SIG-M5 treated with dmso at 0.1 percent for 504 hours (cell line): ENCODE measurements at regions not wholly inside any gene's neighbourhood (a gene's known extent, or its start where the extent isn't known, plus 50 kb on each side); places are given as distances from the start of the nearest gene placed in this dataset.

ENCODE experiments used
- DNase-seq: peaks from one replicate; lab custom pipeline; 2025; ENCODE audit not compliant: unreplicated experiment; lab: John Stamatoyannopoulos, UW

- no peak for DNase-seq
Measured at GRCh38 chr11:95586155-95586554, 203.4 kb downstream of the FAM76B start.

GRCh38 chr11:95585752-95586077, 203.9 kb downstream of the FAM76B start:
- DNase-seq, result no peak

DNA sequence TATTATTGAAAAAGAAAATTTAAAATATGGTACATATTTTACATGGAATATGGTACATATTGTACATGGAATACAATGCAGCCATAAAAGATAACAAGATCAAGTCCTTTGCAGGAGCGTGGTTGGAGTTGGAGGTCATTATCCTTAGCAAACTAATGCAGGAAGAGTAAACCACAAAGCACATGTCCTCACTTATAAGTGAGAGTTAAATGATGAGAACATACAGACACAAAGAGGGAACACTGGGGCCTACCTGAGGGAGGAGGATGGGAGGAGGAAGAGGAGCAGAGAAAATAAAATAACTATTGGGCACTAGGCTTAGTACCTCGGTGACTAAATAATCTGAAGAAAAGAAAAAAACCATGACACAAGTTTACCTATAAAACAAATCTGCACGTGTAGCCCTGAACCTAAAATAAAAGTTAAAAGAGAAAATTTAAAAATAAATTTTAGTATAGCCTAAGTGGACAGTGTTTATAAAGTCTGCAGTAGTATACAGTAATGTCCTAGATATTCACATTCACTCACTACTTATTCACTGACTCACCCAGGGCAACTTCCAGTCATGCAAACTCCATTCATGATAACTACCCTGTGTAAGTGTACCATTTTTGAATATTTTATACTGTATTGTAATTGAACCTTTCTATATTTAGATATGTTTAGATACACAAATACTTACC, 204.4 kb downstream of the FAM76B start:
- no peak for DNase-seq

- no peak for DNase-seq
Measured at GRCh38 chr11:95584589-95584988, 205.0 kb downstream of the FAM76B start.

- DNase-seq, result no peak
Measured at GRCh38 chr11:95584180-95584579, 205.4 kb downstream of the FAM76B start.

- DNase-seq, result peak; percentile 39
Measured at GRCh38 chr11:95577716-95578460, 211.7 kb downstream of the FAM76B start.

DNA sequence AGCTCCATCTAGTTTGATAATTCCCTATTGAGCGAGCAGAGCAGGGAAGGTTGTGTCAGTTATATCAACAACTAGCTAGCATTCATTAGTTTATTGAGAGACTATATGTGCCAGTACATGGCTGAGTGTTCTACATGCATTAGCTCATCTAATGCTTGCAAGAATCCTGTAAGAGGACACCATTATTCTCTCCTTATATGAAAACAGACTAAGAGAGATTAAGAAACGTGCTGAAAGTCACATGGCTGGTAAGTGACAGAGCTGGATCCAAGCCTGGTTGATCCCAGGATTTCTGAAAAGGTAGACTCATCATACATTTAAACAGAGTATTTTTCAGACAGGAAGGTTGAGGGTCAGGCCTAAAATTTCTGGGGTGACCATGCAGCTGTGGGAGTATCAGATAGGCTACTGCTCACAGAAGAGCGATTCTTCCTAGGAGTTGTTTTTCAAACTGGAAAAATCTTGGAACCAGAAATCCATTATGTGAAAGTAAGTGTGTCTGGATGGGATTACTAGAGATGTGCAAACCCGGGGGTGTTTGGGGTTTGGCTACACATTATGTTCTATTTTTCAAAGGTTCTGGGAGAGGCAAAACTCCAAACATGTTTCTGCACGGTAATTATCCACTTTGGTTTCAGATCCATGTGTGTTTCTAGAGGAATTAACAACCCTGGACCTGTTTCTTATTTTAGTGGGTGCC, 213.3 kb downstream of the FAM76B start:
- DNase-seq, result no peak

DNA sequence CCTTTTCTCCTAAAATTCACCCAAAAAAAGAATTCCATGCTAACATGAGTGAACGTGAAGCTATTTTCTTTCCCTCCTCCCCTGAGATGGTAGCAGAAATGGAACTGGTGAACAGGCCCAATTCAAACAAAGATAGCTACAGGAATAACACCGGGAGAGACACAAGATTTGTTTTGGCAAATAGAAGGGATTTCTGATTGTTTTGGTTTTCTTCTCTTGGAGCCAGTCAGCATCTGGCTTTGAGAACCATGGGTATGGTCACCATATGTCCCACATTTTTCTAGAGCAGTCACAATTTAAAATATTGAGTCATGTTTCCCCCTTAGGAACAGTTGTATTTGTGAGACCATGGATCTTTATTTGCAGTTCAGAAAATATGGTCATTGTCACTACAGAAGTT, 214.1 kb downstream of the FAM76B start:
- DNase-seq, result no peak

DNA sequence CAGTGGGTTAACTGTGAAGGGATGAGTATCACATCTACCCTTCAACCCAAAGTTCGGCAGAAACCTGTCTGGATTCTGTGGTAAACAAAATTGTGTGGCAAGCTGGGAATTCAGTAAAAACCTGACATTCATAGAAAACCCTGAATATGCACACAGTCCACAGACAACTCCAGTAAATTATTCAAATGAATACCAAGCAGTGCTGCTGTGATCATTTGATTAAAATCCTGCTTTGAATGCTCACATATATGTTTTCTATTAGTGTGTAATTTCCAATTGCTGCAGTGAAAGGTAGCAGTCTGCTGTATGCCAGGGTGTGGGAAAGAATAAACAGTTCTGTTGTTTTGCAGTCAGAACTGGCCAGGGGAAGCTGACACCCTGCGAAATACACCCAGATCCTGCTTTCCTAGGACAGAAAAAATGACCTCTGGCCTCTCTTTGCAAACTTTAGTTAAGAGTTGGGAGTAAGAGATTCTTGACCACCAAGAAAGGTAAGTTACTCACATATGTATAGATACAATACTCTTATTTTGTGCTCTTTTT, 217.8 kb downstream of the FAM76B start:
- DNase-seq, result no peak

GRCh38 chr11:95570845-95571244, 218.7 kb downstream of the FAM76B start:
- DNase-seq, result no peak

DNA sequence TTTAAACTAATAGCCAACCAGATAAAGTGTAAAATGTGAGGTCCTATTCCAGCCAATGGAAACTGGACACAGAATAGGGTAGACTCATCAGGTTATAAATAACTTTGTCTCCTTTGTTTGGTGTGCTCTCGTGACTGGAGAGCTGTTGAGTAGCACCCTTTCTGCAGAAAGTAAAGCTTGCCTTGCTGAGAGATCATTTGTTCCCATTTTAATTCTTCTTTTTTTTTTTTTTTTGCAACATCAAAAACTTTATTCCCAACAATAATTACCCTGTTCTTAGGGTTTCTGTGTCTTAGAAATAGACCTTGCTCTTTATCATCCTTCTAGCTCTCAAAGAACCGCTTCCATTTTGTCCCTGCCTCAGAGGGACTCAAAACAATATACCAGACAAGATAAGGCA, 220.4 kb downstream of the FAM76B start:
- no peak for DNase-seq

- DNase-seq, result no peak
Measured at GRCh38 chr11:95568281-95568680, 221.3 kb downstream of the FAM76B start.

DNA sequence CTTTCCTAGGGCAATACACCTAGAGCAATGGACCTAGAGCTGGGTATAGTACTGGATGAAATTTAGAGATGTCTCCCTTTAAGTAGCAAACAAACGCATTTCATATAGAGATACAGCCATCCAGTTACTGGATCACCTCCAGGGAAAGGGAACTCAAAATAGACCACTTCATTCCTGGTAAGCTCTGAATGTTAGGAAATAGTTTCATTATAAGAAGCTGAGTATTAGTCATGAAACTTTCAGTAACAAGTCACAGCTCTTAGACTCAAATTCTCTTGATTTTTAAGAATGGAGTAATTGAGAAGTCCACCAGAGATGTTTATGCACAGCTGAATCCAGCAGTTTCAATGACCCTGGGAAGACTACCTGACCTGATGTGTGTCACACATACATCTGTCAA, 221.9 kb downstream of the FAM76B start:
- no peak for DNase-seq

DNA sequence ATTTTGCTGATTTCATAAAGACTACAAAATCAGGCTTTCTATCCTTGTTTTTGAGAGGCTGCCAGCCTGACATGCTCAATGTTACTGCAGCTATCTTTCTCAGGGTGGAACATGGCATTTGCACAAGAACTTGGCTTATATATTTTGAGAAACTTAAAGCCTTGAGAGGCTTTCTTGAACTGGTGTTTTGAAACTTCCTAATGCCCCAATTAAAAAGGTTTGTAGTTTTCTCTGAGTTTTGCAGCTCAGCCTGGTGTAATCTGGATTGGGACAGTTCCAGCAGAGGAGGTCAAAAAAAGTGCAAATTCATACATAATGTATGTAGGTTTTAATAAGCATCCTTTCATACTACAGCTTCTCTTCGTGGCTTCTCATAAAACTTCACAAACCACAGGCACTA, 223.4 kb downstream of the FAM76B start:
- DNase-seq, result no peak

DNA sequence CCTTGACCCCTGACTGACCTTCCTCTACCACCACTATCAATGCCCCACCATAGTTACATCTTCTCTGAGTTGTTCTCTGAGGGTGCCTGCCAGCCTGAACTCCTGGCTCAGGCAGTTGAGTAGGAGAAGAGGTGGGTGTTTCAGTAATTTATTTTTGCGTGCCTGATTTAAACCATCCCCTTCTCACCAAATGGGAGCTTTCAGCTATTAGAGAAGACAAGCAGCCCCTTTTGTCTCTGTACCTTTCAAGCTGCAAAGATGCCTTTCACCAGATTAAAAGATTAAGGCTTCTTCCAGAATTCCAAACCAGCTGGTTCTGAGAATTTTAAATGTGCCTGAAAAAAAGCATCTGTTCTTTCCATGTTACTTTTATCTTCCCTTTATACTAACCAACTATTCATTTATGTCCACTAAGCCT, 223.8 kb downstream of the FAM76B start:
- no peak for DNase-seq

DNA sequence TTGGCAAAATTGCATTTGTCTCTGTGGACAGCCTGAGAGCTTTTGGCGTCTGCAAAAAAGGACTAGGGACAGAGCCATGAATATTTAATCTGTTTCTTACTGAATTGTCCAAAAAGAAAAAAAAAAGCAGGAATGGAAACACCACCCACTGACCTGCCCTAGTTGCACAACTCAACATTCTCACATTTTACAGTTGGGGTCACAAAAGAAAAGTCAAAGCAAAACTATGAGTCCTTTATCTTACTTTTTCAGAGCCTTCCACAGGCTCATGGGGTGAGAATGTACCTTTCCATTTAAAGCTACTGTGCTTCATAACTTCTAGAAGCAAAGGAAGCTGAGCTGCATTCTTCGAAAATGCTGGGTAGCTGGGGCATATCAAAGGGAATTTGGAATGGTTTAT, 225.7 kb downstream of the FAM76B start:
- DNase-seq, result no peak

DNA sequence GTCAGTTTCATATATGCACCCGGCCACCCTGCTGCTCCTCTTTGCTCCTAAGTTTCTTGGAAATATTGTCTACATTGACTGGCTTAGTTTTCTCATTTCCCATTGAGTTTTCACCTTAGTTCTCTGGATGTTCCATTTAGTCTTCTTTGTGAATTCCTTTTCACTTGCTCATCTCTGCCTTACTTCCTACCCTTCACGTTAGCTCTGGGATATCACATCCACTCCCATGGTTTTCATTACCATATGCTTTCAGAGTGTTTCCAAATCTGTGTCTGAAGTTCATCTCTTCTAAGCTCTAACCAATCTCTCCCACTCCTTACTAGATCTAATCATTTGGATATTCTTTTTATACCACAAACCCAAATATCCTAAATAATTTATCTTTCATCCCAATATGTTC, 226.4 kb downstream of the FAM76B start:
- DNase-seq, result no peak

DNA sequence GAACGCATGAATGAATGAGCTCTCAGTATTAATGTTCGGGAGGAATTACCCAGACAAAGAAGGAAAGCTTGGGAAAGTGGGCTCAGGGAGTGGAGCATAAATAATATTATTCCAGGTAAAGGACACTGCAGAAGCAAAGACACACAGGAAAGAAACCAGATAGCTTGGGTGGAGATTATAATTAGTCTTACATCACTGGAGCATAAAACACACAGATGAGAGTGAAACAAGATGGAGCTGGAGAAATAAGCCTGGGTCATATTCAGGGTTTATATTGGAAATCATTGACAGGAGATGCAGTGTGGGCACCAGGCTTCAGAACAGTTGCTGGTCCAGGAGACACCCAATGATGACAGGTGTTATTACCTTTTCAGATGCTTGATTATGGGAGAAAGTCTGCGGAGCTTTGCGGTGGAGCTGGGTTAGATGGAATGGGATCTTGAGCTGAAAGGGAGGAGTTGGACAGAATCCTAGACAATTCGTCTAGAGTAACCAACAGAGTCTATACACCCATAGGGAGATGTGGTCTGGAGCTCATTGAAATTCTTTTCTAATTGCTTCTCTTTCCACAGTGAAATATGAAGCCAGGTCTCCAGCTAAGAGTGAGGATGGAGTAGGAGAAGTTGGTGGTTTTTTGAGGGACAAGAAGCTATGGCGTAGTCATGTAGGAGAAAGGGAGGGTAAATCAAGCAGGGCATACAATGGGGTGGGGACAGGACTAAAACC, 227.2 kb downstream of the FAM76B start:
- no peak for DNase-seq

DNA sequence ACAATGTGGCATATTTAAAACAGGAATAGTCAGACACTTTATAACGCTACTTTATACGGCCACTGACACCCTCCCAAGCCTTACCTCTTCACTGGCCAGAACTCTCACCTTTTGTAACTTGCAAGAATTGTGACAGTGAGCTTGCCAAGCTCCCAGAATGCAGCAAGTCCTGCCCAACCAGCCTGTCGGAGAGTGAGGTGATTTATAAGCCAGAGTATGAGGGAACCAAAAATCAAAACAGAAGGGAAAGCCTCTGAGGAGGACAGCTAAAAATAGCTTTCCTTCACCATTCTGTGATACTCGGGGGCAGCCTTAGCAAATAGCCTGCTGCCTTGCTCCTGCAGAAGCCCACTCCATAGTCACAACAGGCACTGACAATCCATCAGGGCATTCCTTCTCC, 229.7 kb downstream of the FAM76B start:
- no peak for DNase-seq

GRCh38 chr11:95557376-95557775, 232.2 kb downstream of the FAM76B start:
- DNase-seq, result no peak
